H1 (cell line): ENCODE measurements at regions not wholly inside any gene's neighbourhood (a gene's known extent, or its start where the extent isn't known, plus 50 kb on each side); places are given as distances from the start of the nearest gene placed in this dataset.

Experiments used
- BACH1 ChIP-seq: IDR thresholded peaks from 2 replicates; pipeline ENCODE4 v1.6.1; 2012; ENCODE audit warnings: low read length, improper control_type of control experiment
- CHD7 ChIP-seq: fragments of 300-600 bp; sonication (generic); IDR thresholded peaks from 2 replicates; pipeline ENCODE4 v1.7.1; 2012; ENCODE audit warnings: low read length, moderate library complexity, mild to moderate bottlenecking, inconsistent platforms; ENCODE audit not compliant: insufficient replicate concordance
- CTCF ChIP-seq, 3 experiments: IDR thresholded peaks; 1 replicate in 2 of 3; 2 replicates in 1 of 3; pipeline versions ENCODE4 v1.5.1 to v1.6.1; 2011; ENCODE audit warnings: low read length in 3 of 3, mild to moderate bottlenecking in 3 of 3, inconsistent platforms in 2 of 3, low read depth in 1 of 3, moderate library complexity in 1 of 3; ENCODE audit not compliant: insufficient read depth in 1 of 3; ENCODE audit errors: control extremely low read depth in 1 of 3
- GTF2F1 ChIP-seq: IDR thresholded peaks from 2 replicates; pipeline ENCODE4 v1.6.1; 2012; ENCODE audit warnings: low read depth, low read length, improper control_type of control experiment, borderline replicate concordance
- PHF8 ChIP-seq: fragments of 200-600 bp; sonication (generic); conservative IDR thresholded peaks from 2 replicates; pipeline ENCODE4 v1.7.1; 2012; ENCODE audit warnings: low read depth, mild to moderate bottlenecking, inconsistent platforms, low read length, moderate library complexity
- SP4 ChIP-seq: IDR thresholded peaks from 2 replicates; pipeline ENCODE4 v1.6.1; 2012; ENCODE audit warnings: low read length, inconsistent platforms

- TF ChIP-seq CHD7: no peak
- TF ChIP-seq CTCF (IDR thresholded peaks at IDR 0.05; ENCODE audit: control extremely low read depth in 1 of 3, insufficient read depth in 1 of 3, low read depth in 1 of 3, low read length in 3 of 3): no peak
- no peak for TF ChIP-seq PHF8
- TF ChIP-seq SP4: no peak
- TF ChIP-seq GTF2F1: no peak
- TF ChIP-seq BACH1: no peak
- TF ChIP-seq, all 59 proteins: peak for 0
Measured at GRCh38 chr12:13404111-13404628, 207.6 kb downstream of the EMP1 start (continued).
